Inferior parietal cortex (tissue), 1 donor: ENCODE measurements at regions not wholly inside any gene's neighbourhood (a gene's known extent, or its start where the extent isn't known, plus 50 kb on each side); places are given as distances from the start of the nearest gene placed in this dataset.

Source experiments
- DNase-seq: peaks from one replicate; pipeline ENCODE4 v3.0.0-alpha.2; 2016; ENCODE audit errors: extremely low spot score

DNA sequence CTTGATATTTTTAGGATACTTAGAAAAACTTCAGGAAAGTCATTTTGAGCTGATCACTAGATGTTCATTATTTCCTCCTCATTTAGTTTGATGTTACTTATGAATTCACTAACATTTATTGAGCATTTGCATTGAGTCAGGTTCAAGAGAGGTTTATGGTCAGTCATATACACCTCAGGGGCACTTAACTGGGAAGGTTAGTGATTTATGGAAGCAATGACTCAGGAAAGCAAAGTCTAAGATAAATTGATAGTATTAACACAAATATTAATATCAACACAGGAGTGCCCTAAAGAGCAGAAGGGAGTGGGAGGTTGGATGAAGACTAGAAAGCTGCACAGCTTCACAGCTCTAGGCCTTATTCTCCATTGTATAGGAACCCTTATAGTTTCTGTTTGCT, 177.0 kb upstream of the TNFAIP3 start:
- no peak for DNase-seq

DNA sequence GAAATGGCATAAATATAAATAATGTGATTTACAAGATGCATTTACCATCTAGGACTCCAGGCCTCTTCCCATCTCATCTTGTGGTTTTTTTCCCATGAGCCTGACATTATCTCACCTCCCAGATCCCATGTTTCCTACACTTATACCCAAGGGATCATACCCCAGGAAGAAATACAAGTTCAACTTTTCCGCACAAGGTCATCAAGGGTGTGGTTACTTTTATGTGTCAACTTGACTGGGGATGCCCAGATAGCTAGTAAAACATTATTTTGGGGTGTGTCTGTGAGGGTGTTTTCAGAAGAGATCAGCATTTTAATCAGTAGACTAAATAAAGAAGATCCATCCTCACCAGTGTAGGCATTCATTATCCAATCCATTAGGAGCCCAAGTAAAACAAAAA, 176.3 kb upstream of the TNFAIP3 start:
- DNase-seq = no peak

DNA sequence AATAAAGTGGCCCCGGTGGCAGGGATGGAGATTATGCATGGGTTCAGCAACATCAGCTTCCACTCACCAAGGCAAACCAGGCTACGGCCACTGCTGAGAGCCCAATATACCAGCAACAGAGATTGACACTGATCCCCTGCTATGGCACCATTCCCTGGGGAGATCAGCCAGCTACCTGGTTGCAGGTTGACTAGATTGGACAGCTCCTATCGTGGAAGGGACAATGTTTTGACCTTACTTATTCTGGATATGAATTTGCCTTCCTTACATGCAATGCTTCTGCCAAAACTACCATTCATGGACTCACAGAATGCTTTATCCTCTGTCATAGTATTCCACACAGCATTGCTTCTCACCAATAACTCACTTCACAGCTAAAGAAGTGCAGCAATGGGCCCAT, 174.8 kb upstream of the TNFAIP3 start:
- DNase-seq = no peak

DNA sequence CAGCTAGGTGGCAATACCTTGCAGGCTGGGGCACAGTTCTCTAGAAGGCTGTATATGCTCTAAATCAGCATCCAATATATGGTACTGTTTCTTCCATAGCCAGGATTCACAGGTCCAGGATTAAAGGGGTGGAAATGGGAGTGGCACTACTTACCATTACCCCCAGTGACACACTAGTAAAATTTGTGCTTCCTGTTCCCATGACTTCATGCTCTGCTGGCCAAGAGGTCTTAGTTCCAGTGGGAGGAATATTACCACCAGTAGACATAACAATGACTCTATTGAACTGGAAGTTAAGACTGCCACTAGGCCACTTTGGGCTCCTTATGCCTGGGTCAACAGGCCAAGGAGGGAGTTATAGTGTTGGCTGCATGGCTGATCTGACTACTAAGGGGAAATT, 174.3 kb upstream of the TNFAIP3 start:
- DNase-seq = no peak

DNA sequence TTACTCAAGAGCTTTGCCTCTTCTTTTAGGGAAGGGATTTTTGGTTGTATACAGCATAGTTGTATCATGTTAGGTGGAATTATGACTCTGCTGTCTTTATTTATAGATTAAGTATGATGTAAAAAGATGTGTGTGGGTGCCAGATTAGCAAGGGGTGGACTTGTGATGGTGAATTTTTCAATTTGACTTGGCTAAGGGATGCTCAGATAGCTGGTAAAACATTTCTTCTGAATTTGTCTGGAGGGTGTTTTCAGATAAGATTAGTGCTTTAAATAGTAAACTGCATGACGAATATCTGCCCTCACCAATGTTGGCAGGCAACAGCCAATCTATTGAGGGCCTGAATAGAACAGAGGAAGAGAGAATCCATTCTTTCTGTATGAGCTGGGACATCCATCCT, 173.3 kb upstream of the TNFAIP3 start:
- no peak for DNase-seq

DNA sequence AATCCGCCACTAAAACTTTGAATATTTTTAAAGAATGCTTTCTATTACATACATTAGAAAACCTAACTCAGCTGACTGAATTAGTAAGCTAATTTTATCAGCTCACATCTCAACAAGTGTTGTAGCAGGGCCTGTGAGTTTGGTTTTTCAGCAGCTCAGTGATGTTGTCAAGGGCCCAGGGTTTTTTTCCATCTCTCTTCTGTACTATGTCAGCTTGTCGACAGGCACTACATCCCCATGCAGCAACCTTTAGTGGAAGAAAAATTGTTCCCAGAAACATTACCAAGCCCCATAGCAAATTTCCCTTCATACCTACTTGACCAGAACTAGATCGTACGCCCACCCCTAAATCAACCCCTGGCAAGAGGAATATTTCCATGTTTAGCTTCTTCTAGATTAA, 170.3 kb upstream of the TNFAIP3 start:
- DNase-seq = no peak

DNA sequence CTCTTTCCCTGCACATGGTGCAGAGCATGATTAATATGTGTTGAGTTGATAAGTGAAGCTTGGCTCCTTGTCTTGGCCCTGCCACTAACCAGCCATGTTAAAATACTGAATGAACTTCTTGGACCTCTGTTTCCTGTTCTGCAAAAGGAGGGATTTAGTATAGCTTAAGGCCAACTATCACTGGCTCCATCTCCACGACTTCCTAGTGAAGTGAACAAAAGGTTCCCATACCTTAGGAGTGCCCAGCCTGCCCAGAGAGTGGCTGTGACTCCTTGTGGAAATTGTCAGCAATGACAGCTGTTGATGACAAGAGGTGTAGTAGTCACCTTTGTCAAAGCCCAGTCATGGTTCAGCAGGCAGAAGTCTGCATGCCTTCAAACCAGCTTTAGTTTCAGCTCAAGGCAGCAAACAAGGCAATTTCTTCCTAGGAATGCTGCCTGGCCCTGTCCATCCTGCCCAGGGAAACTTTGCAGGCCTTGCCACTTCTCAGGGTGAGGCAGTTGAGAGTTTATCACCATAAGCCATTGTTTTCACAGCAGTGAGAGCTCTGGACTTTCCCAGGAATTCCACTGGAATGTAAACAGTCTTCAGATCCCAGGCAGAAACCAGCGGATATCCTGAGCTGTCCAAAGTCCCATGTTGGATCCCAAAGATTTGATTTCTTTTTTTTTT, 169.7 kb upstream of the TNFAIP3 start:
- no peak for DNase-seq

DNA sequence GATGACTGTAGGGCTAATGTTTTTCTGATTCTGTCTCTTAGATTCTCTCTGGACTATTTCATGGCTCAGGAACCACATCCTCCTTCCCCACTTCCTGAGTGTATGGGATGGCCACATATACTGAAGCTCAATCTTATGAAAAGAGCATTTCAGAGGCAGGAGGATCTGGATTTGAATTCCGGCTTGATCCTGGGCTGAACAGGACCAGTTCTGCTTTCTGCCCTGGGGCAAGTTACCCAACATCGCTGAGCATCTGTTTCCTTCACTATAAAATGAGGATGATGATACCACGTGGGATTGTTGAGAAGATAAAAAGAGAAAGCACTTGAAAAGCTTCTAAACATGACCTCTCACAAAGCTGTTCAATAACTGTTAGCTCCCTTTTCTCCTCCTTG, 168.4 kb upstream of the TNFAIP3 start:
- DNase-seq = no peak

DNA sequence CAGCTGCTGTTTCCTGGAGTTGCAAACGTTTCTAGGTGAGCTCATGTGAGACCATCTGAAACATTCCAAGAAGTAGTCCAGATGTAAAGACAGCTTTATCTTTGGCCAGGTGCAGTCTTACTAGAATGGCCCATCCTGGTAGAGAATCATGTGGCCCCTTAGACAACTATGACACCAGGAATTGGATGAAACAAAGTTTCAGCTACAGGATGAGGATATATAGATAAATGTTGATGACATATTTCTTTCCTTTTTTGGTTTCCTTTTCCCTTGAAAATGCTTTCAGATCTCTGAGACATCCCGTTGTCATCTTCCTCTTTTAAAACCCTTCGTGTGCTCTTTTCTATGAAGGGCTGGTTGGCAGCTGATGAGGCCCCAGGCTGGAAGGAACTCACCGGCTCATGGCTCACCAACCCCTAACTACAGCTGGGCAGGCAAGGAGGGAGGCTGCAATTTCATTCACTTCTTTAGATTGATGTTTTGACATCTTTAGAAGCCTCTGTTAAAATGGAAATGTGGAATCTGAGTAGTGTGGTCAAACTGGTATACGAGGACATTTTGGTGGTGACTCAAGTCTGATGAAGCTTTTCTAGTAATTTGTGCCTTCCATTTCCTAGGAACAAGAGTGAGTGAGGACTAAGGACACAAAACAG, 167.9 kb upstream of the TNFAIP3 start:
- no peak for DNase-seq

DNA sequence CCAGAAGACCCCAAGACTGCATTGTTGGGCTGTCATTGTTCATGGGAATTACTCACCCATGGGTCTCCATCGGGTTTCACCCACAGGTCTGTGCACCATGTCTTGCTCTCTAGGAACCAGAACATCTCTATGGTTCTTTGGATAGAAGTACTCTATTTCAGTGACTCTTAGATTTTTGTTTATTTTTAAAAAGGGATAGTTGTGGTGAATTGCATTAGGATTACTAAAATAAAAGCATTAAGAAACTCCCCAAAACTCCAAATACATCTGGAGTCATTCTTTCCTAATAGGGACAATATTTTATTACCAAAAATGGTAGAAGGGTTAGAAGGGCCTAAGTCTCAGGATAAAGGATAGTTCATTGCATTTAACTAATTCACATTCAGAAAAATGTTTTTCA, 166.9 kb upstream of the TNFAIP3 start:
- no peak for DNase-seq

DNA sequence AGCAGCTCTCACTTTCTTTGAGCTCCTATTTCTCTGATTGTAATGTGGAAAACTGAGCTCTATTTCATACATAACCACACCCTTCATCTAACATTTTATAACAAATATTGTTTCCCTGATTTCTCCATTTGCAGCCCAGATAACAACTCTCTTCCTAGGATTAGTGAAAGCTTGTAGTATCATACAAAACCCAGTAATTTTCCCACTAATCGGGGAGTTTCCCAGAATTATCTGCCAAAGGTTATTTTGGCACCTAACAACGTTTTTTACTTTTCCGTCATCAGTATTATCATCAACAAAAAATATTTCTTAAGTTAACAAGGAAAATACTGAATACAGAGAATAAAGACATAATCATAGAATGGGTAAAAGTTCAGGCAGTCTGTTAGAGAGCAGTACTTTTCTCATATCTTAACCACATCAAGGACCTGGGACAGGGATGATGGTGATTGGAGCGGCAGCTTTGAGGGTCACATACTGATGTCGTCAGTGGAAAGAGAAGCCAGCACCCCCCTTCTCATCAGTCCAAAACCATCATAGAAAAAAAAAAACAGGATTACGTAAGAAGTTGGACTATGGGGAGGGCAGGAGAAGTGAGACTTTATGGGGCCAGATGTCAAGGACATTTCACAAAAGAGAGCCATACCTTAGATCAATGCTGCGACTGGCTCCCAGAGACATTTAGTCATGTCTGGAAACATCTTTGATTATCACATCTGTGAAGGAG, 166.1 kb upstream of the TNFAIP3 start:
- no peak for DNase-seq

DNA sequence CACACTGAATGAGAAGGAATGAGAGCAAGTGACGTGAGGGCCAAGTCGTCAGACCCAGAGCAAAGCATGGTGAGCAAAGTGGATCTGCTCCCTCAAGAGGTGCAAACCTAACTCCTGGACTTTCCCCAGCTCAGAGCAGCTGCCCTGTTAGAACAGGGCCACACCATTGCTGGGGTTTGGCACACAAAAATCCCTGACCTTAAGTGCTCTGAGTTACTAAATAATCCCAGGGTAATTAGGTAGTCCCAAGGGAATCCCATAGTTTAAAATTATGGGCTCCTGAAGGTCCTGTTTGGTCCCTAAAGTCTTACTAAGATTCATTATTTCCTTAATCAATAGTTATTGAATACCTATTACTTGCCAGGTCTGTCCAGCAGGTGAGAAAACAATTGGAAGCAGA, 165.1 kb upstream of the TNFAIP3 start:
- DNase-seq = no peak

DNA sequence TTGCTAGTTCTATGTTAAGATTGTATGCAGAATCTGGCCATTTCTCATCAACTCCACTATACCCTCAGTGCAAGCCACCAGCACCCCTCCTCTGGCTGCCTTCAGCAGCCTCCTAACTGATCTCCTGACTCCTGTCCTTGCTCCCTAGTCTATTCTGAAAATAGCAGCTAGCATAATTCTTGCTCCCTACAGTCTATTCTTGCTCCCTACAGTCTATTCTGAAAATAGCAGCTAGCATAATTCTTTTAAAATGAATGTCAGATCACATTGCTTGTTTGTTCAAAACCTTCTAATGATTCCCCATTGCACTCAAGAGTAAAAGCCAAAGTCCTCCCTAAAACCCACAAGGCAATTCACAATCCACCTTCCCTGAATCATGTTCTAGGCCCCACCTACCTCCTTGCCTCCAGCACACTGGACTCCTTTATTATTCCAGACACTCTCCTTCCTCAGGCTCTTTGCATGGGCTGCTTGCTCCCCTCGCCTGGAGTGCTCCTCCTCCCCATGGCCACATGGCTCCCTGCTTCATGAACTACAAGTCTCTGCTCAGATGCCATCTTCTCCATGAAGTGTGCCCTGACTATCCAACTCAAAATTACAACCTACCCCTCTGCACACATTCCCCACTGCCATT, 164.2 kb upstream of the TNFAIP3 start:
- DNase-seq = no peak

DNA sequence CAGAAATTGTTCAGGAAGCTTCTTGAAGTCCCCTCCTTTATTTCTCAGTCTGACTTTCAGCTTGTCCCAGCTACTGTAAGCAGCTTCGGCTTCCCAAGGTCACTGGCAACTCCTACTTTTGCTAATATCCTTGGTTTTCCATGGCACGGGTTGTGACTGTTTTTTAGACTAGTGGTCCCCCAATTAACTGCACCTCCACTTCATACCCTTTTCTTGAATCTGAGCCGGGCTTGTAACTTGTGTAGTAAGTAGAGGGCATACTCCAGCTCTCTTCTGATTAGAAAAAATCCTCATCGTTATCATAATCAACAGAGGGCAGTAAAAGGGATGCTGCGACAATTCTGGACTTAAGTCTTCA, 162.3 kb upstream of the TNFAIP3 start:
- no peak for DNase-seq

DNA sequence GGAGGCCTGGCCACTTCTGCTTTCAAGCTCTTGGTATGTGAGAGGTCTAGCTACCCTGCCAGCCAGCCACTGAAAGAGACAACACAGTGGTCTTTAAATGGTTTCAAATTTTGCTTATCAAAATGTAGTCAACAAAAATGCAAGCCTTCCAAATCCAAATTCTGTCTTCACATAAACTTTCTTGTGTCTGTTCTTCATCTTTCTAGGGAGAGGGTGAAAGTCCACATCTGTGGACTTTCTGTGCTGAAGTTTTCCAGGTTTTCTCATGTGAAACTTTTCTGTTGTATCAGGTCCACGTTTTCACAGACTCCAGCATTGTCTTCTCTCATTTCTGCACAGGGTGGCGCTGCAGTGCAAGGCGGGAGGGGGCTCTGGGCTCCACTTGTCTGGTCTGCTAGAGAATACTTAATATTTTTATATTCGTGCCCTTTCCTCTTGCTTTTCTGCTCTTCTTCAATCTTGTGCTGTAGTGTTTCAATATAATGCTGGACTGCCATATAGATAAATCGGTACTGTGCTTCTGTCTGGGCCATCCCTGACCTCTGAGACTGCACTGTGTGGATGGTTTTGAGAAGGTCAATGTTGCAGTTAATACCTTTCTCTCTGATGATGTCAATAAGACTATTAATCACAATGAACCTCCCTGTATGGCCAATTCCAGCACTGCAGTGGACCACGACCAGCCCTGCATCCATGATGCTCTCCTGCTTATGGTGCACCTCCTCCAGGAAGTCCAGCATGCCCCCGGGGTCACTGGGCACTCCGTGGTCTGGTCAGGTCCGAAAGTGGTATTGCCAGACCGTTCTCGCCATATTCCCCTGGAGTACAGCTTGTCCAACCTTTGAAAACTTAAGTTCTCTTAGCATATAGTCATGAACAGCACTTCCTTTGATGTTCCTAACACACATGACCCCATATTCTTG, 161.6 kb upstream of the TNFAIP3 start:
- peak; percentile 47 for DNase-seq

DNA sequence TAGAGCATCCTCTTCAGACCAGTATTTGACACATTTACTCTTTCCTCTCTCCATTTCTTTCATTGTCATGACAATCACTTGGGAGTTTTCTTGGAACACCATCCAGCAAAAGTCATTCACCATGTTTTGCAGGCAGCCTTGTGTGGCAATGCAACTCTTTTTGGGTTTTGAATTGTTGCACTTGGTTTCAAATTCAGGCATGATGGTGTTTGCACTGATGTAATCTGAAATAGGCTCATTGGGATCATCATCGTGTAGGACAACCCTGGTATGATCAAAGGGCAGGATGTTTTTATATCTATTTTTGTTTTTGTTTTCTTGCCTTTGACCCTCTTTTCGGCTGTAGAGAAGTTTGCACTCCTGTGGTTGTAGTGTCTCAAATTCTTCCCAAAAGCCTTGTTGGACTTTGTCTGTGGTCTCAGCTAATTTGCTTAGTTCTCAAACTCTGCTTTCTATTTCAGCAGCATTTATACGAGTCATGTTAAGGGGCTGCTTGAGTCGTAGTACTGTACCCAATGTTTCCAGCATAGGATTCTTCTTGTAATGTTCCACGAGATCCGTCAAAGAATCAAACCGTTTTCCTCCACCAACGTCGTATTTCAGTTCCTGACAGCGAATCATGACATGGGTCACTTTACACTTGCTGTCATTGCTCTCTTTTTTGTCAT, 160.8 kb upstream of the TNFAIP3 start:
- no peak for DNase-seq

DNA sequence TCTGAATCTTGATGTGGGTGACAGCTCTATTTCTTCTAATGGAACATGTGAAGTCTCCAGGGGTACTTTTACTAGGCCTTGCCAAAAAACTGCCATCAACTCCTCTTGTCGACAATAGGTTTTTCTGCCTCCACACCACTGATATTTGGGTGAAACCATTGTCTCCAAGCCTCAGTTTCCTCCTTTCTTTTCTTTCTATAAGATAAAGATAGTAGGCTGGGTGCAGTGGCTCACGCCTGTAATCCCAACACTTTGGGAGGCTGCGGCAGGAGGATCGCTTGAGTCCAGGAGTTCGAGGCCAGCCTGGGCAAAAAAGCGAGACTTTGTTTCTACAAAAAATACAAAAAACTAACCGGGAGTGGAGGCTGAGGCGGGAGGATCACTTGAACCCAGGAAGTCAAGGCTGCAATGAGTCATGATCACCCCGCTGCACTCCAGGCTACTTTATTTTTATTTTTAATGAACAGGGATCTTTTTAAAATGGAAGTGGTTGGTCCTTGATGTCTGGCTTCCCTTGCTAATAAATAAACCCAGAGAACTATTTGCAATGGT, 159.9 kb upstream of the TNFAIP3 start:
- DNase-seq = no peak

DNA sequence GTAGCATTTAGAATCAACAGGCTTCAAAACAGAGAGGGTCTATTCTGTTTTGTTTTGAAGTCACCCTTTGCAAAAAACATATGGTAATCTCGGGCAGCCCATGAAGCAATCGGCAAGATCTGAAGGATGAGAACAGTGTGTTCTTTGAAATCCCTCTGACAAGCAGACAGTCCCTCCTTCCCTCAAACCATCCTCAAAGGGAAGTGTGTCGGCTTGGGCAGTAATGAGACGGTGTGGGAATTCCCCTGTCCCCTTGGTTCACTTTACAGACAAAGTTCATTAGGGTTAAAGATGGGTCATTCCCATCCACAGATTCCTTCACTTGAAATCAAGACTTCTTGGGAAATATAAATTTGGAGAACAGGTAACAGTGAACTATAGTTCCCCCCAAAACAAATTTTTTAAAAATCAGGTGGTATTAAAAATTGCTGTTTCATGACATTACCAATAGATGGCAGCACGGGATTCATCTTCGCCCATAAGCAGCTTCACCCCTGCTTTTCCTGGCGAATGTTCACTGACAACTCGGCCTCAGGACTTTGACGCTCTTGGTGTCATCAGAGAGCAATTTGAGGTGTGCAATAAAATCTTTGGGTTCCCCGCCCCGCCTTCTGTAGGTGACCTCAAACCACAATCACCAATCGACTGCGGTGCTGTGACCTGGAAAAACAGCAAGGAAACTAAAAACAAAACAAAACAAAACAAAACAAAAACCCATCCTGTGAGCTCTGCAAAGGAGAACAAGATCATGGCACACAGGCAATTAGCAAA, 159.3 kb upstream of the TNFAIP3 start:
- peak; percentile 81 for DNase-seq

DNA sequence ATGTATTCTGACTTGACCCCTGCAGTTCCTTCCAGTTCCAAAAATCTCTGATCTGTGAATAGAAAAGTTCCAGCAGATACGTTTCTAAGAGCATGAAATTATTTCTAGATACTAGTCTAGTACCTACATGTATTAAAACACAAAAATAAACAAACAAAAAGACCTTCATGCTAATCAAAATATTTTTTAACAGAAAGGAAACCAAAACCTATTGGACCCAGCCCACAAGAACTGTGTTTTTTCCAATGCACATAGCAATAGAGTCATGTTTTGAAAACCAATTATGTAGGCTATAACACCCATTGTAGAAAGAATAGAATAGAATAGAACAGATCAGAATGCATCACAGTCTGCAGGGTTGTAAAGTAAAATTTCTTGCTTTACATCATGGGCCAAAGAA, 158.6 kb upstream of the TNFAIP3 start:
- DNase-seq = no peak
